ENCODE measurements at regions not wholly inside any gene's neighbourhood (a gene's known extent, or its start where the extent isn't known, plus 50 kb on each side); places are given as distances from the start of the nearest gene placed in this dataset.

DNA sequence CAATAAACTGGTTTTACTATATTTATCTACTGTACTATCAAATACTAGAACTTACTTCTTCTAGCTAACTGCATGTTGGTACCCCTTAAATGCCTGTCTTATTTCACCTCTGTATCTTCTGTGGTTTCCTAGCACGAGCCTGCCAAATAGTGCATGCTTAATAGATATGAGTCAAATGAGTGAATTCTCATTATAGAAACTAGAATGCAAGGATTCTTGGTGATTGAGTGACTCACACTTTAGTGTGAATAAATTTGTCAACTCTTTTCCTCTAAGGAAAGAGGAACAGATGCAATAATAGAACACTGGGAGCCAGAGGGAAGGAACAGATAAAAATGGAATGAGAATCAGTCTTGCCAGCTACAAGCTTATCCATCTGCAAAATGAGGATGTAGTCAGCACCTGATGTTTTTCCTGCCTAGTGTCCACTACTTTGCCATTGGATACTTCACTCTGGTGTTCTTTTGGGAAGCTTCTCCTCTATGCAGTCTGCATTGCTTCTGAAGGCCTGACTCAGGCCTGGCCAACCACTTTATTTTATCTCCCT is 189.1 kb upstream of the CADPS start:
- Mint-ChIP-seq H3K27me3 (ENCODE audit: low read depth, unreplicated experiment) (peaks cover 6% of the 10 kb centered on the region), H3K4me1 (ENCODE audit: low read depth, unreplicated experiment) (peaks cover 3% of the 10 kb centered on the region), H3K36me3 (ENCODE audit: low read depth, unreplicated experiment) (no peaks in the 10 kb centered on the region), H3K4me3 (ENCODE audit: unreplicated experiment) (no peak overlapping the region), H3K27ac (ENCODE audit: unreplicated experiment) (no peak overlapping the region), H3K9me3 (ENCODE audit: unreplicated experiment) (no peaks in the 10 kb centered on the region)
- Histone ChIP-seq H3K4me3 (ENCODE audit: insufficient read depth, low read depth, low read length) (no peak overlapping the region), H3K79me2 (ENCODE audit: insufficient read depth, low read length) (no peaks in the 10 kb centered on the region), H2AFZ (ENCODE audit: low read depth, low read length) (no peak overlapping the region), H3K27ac (ENCODE audit: low read depth, low read length) (no peak overlapping the region), H3K36me3 (ENCODE audit: insufficient read depth, low read length) (no peaks in the 10 kb centered on the region), H4K20me1 (ENCODE audit: insufficient read depth, low read length) (no peaks in the 10 kb centered on the region), H3K4me2 (ENCODE audit: low read length) (no peak overlapping the region), H3K27me3 (ENCODE audit: insufficient read depth, low read length) (no peaks in the 10 kb centered on the region), H3K9ac (ENCODE audit: low read length) (no peak overlapping the region), H3K4me1 (ENCODE audit: insufficient read depth, low read length) (no peaks in the 10 kb centered on the region), H3K9me3 (ENCODE audit: insufficient read depth, low read depth, low read length) (no peaks in the 10 kb centered on the region)
- TF ChIP-seq, protein P1, sequence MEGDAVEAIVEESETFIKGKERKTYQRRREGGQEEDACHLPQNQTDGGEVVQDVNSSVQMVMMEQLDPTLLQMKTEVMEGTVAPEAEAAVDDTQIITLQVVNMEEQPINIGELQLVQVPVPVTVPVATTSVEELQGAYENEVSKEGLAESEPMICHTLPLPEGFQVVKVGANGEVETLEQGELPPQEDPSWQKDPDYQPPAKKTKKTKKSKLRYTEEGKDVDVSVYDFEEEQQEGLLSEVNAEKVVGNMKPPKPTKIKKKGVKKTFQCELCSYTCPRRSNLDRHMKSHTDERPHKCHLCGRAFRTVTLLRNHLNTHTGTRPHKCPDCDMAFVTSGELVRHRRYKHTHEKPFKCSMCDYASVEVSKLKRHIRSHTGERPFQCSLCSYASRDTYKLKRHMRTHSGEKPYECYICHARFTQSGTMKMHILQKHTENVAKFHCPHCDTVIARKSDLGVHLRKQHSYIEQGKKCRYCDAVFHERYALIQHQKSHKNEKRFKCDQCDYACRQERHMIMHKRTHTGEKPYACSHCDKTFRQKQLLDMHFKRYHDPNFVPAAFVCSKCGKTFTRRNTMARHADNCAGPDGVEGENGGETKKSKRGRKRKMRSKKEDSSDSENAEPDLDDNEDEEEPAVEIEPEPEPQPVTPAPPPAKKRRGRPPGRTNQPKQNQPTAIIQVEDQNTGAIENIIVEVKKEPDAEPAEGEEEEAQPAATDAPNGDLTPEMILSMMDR (IDR thresholded peaks at IDR 0.05; ENCODE audit: insufficient read depth, low read depth, low read length): no peak
- no peak for TF ChIP-seq EZH2 (IDR thresholded peaks at IDR 0.05; ENCODE audit: insufficient read depth, low read length)
- FAIRE-seq (no peak), DNase-seq (ENCODE audit: low read depth) (peak; percentile 51)

DNA sequence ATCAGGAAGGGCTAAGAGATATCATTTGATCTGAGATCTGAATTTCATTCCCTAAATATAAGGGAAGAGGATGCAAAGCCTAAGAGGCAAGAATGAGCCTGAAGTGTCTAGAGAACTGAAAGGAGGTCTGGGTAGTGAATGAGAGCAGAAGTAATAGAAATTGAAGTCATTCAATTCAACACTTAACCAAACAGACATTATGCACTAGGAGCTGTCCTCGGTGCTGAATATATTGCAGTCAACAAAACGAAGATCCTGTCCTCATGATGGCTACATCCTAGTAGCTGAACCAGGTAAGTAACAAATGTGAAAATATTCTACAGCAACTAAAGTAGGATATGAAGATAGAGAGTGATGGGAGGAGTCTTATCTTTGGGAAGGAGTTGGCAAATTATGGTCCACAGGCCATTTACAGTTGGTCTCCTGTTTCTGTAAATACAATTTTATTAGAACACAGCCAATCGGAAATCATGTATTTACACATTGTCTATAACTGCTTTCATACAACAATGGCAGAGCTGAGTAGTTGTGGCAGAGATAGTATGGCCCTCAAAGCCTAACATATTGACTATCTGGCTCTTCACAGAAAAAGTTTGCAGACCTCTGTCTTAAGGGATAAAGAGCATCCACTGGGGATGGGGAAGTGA is 192.9 kb upstream of the CADPS start:
- no peaks in the 10 kb centered on the region for H3K27me3 ChIP-seq (ENCODE audit: insufficient read depth, low read length)
- H3K9me3 ChIP-seq (ENCODE audit: insufficient read depth, low read depth, low read length): no peaks in the 10 kb centered on the region
- H2AFZ ChIP-seq (ENCODE audit: low read depth, low read length): no peak overlapping the region
- H3K9ac ChIP-seq (ENCODE audit: low read length): no peak overlapping the region
- H3K36me3 ChIP-seq (ENCODE audit: insufficient read depth, low read length): no peaks in the 10 kb centered on the region
- peaks cover 3% of the 10 kb centered on the region for H3K4me1 Mint-ChIP-seq (ENCODE audit: low read depth, unreplicated experiment)
- no peak overlapping the region for H3K4me3 ChIP-seq (ENCODE audit: insufficient read depth, low read depth, low read length)
- H3K9me3 Mint-ChIP-seq (ENCODE audit: unreplicated experiment): no peaks in the 10 kb centered on the region
- no peaks in the 10 kb centered on the region for H3K4me1 ChIP-seq (ENCODE audit: insufficient read depth, low read length)
- H3K27ac ChIP-seq (ENCODE audit: low read depth, low read length): no peak overlapping the region
- DNase-seq (ENCODE audit: low read depth): peak; percentile 53
- H4K20me1 ChIP-seq (ENCODE audit: insufficient read depth, low read length): no peaks in the 10 kb centered on the region
- H3K27me3 Mint-ChIP-seq (ENCODE audit: low read depth, unreplicated experiment): peaks cover 7% of the 10 kb centered on the region
- H3K4me3 Mint-ChIP-seq (ENCODE audit: unreplicated experiment): no peak overlapping the region
- TF ChIP-seq, protein P1 (IDR thresholded peaks at IDR 0.05; ENCODE audit: insufficient read depth, low read depth, low read length): no peak
- no peak for TF ChIP-seq EZH2 (IDR thresholded peaks at IDR 0.05; ENCODE audit: insufficient read depth, low read length)
- no peaks in the 10 kb centered on the region for H3K79me2 ChIP-seq (ENCODE audit: insufficient read depth, low read length)
- H3K36me3 Mint-ChIP-seq (ENCODE audit: low read depth, unreplicated experiment): no peaks in the 10 kb centered on the region
- no peak for FAIRE-seq
- H3K4me2 ChIP-seq (ENCODE audit: low read length): no peak overlapping the region
- no peak overlapping the region for H3K27ac Mint-ChIP-seq (ENCODE audit: unreplicated experiment)

DNA sequence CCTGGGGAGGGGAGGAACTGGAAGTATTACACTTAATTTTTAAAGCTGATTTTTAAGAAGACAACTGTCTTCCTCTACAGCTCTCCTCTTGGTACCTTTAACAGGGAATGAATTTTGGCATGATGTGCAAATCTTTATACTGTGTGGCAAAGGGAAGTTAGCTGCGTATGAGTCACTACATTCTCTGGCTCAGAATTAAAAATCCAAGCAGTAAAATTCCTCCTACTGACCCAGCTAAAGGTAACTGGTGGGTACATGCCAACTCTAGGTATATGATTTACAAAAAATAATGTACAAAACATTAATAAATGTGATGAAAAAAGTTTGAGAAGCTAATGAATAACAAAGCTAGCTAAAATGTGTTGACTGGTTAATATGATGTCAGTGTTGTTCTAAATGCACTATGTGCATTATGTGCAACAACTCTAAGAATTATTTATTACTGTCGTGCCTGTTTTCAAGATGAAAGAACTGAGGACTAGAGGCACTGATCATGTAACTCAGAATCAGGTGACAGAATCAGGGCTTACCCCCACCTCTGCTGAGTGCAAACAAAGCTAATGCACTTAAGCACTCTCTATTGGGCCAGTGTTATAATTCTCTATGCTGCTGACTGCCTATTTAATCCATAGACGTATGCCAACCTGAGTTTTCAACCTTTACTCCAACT is 194.7 kb upstream of the CADPS start:
- H3K36me3 Mint-ChIP-seq (ENCODE audit: low read depth, unreplicated experiment): no peaks in the 10 kb centered on the region
- no peak overlapping the region for H3K27ac Mint-ChIP-seq (ENCODE audit: unreplicated experiment)
- no peaks in the 10 kb centered on the region for H3K79me2 ChIP-seq (ENCODE audit: insufficient read depth, low read length)
- H3K4me1 Mint-ChIP-seq (ENCODE audit: low read depth, unreplicated experiment): no peaks in the 10 kb centered on the region
- H3K9ac ChIP-seq (ENCODE audit: low read length): no peak overlapping the region
- H3K4me2 ChIP-seq (ENCODE audit: low read length): no peak overlapping the region
- no peaks in the 10 kb centered on the region for H3K27me3 ChIP-seq (ENCODE audit: insufficient read depth, low read length)
- H4K20me1 ChIP-seq (ENCODE audit: insufficient read depth, low read length): no peaks in the 10 kb centered on the region
- H3K4me3 Mint-ChIP-seq (ENCODE audit: unreplicated experiment): no peak overlapping the region
- no peak overlapping the region for H3K4me3 ChIP-seq (ENCODE audit: insufficient read depth, low read depth, low read length)
- no peaks in the 10 kb centered on the region for H3K9me3 ChIP-seq (ENCODE audit: insufficient read depth, low read depth, low read length)
- H3K4me1 ChIP-seq (ENCODE audit: insufficient read depth, low read length): no peaks in the 10 kb centered on the region
- peaks cover 8% of the 10 kb centered on the region for H3K27me3 Mint-ChIP-seq (ENCODE audit: low read depth, unreplicated experiment)
- no peaks in the 10 kb centered on the region for H3K36me3 ChIP-seq (ENCODE audit: insufficient read depth, low read length)
- no peak overlapping the region for H2AFZ ChIP-seq (ENCODE audit: low read depth, low read length)
- H3K27ac ChIP-seq (ENCODE audit: low read depth, low read length): no peak overlapping the region
- TF ChIP-seq, protein P1 (IDR thresholded peaks at IDR 0.05; ENCODE audit: insufficient read depth, low read depth, low read length): no peak
- TF ChIP-seq EZH2 (IDR thresholded peaks at IDR 0.05; ENCODE audit: insufficient read depth, low read length): no peak
- DNase-seq (ENCODE audit: low read depth): peak; percentile 22
- no peaks in the 10 kb centered on the region for H3K9me3 Mint-ChIP-seq (ENCODE audit: unreplicated experiment)
- no peak for FAIRE-seq
